Stimulated activated CD8-positive, alpha-beta memory T cell treated with anti-CD3 and anti-CD28 coated beads, Interleukin-7, amount 100 ng/mL, for 4 hours (primary cell): ENCODE measurements at regions not wholly inside any gene's neighbourhood (a gene's known extent, or its start where the extent isn't known, plus 50 kb on each side); places are given as distances from the start of the nearest gene placed in this dataset.
"Not testable (repeated sequence)": the region's sequence is repeated elsewhere in the genome, so short reads cannot be mapped to it uniquely, and the experiment has no call there.

ENCODE experiments used
- DNase-seq, 2 donors: peaks; one replicate each; pipeline ENCODE4 v3.0.0-alpha.2; 2020; ENCODE audit warnings: low read depth in 2 of 2

- DNase-seq = peak; percentile 6 to 7
These were observed 57.1 kb downstream of the ADCYAP1 start for GRCh38 chr18:961644-962355.

GRCh38 chr18:963276-963675, 58.6 kb downstream of the ADCYAP1 start:
- DNase-seq = no peak

GRCh38 chr18:965921-966758, 61.5 kb downstream of the ADCYAP1 start:
- DNase-seq = no peak

GRCh38 chr18:966759-967576, 62.3 kb downstream of the ADCYAP1 start:
- DNase-seq = no peak

- DNase-seq = not testable (repeated sequence)
These were observed 64.2 kb downstream of the ADCYAP1 start for GRCh38 chr18:968910-969309.

GRCh38 chr18:969311-969710, 64.6 kb downstream of the ADCYAP1 start:
- DNase-seq = not testable (repeated sequence)

GRCh38 chr18:974606-975005, 69.9 kb downstream of the ADCYAP1 start:
- DNase-seq = not testable (repeated sequence)

- DNase-seq = not testable (repeated sequence)
These were observed 71.9 kb downstream of the ADCYAP1 start for GRCh38 chr18:976393-977128.

- DNase-seq = not testable (repeated sequence)
These were observed 72.7 kb downstream of the ADCYAP1 start for GRCh38 chr18:977327-977726.

GRCh38 chr18:977732-978131, 73.1 kb downstream of the ADCYAP1 start:
- not testable (repeated sequence) for DNase-seq

- DNase-seq = no peak
These were observed 75.9 kb downstream of the ADCYAP1 start for GRCh38 chr18:980586-980985.

GRCh38 chr18:984004-984403, 79.3 kb downstream of the ADCYAP1 start:
- DNase-seq = no peak

- no peak for DNase-seq
These were observed 80.6 kb downstream of the ADCYAP1 start for GRCh38 chr18:985212-985661.

- no peak for DNase-seq
These were observed 81.4 kb downstream of the ADCYAP1 start for GRCh38 chr18:986051-986450.

- no peak for DNase-seq
These were observed 81.9 kb downstream of the ADCYAP1 start for GRCh38 chr18:986552-986951.

- DNase-seq = no peak
These were observed 82.9 kb downstream of the ADCYAP1 start for GRCh38 chr18:987325-988186.

- no peak for DNase-seq
These were observed 84.8 kb downstream of the ADCYAP1 start for GRCh38 chr18:989425-989824.

- no peak for DNase-seq
These were observed 85.5 kb downstream of the ADCYAP1 start for GRCh38 chr18:990197-990596.

GRCh38 chr18:991441-991840, 86.8 kb downstream of the ADCYAP1 start:
- no peak for DNase-seq

GRCh38 chr18:993560-993959, 88.9 kb downstream of the ADCYAP1 start:
- DNase-seq = no peak
